ENCODE measurements at regions not wholly inside any gene's neighbourhood (a gene's known extent, or its start where the extent isn't known, plus 50 kb on each side); places are given as distances from the start of the nearest gene placed in this dataset.

DNA sequence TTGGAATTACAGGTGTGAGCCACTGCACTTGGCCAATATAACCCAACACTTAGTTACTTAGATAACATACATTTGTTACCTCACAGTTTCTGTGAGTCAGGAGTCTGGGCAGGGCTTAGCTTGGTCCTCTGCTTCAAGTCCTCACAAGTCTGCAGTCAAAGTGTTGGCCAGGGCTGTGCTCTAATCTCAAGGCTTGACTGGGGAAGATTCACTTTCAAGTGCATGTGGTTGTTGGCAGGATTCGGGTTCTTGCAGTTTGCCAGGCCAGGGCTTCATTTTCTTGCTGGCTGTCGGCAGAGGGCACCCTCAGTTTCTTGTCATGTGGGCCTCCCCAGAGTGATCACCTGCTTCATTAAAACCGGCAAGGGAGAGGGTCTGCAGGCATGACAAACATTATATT, 103.7 kb downstream of the SLC4A3 start:
- BruUV-seq (replicated peaks): no TSS peak
- 0% methylated on average over 3 of the region's 3 CpGs for WGBS (ENCODE audit: insufficient coverage, low coverage, missing lambda C conversion rate)

More for the DNA sequence above, 103.7 kb downstream of the SLC4A3 start:
- intact Hi-C loops (cut with micrococcal nuclease) (no loop called here), in situ Hi-C loops (cut with MboI) (no loop called here)
- Histone ChIP-seq H3K4me3 (no peak overlapping the region), H3K4me2 (ENCODE audit: insufficient read depth, low read length) (no peak overlapping the region), H3K27me3 (ENCODE audit: control insufficient read depth in 2 of 2, insufficient read depth in 2 of 2, low read length in 2 of 2) (no peaks in the 10 kb centered on the region; a peak in 1 of 5 replicates), H3K4me1 (replicated peaks in 1 of 2; ENCODE audit: control insufficient read depth in 2 of 2, insufficient read depth in 2 of 2, low read length in 2 of 2) (peaks cover 0 to 8% of the 10 kb centered on the region in 2 experiments; a peak in 3 of 5 replicates), H4K20me1 (replicated peaks; ENCODE audit: control insufficient read depth, insufficient read depth, low read length) (no peaks in the 10 kb centered on the region), H3K9ac (ENCODE audit: insufficient read depth in 1 of 2, low read depth in 2 of 2, low read length in 2 of 2) (no peak overlapping the region), H3K9me3 (replicated peaks; ENCODE audit: control insufficient read depth, insufficient read depth, low read depth, low read length) (no peaks in the 10 kb centered on the region), H3K27ac (ENCODE audit: extremely low read depth, low read depth, low read length) (no peak overlapping the region), H3K9me1 (ENCODE audit: control insufficient read depth, insufficient read depth, low read length) (no peaks in the 10 kb centered on the region), H2AFZ (ENCODE audit: low read depth, low read length) (no peak overlapping the region), H3K36me3 (ENCODE audit: control insufficient read depth, insufficient read depth, low read length) (no peaks in the 10 kb centered on the region), H3K79me2 (ENCODE audit: control insufficient read depth, insufficient read depth, low read length) (no peaks in the 10 kb centered on the region)
- ATAC-seq (no peak), DNase-seq (ENCODE audit: extremely low read depth in 1 of 4, low spot score in 3 of 4) (no peak), FAIRE-seq (no peak)
- ChIA-PET POLR2A (no interaction called here), CTCF (ENCODE audit: low intra/inter-chr PET ratio) (interaction anchor here (0.6 kb wide), 1 partner anchor 1842 kb away, joined by 4 read pairs; no protein-coding TSS in a partner anchor)
- TF ChIP-seq TCFL5 (CRISPR knock-in tag; conservative IDR thresholded peaks at IDR 0.05): no peak
- TF ChIP-seq SMARCA5 (IDR thresholded peaks at IDR 0.05): no peak
- TF ChIP-seq SNRNP70 (optimal IDR thresholded peaks at IDR 0.05; ENCODE audit: low read depth, low read length): no peak
- TF ChIP-seq, protein P1, sequence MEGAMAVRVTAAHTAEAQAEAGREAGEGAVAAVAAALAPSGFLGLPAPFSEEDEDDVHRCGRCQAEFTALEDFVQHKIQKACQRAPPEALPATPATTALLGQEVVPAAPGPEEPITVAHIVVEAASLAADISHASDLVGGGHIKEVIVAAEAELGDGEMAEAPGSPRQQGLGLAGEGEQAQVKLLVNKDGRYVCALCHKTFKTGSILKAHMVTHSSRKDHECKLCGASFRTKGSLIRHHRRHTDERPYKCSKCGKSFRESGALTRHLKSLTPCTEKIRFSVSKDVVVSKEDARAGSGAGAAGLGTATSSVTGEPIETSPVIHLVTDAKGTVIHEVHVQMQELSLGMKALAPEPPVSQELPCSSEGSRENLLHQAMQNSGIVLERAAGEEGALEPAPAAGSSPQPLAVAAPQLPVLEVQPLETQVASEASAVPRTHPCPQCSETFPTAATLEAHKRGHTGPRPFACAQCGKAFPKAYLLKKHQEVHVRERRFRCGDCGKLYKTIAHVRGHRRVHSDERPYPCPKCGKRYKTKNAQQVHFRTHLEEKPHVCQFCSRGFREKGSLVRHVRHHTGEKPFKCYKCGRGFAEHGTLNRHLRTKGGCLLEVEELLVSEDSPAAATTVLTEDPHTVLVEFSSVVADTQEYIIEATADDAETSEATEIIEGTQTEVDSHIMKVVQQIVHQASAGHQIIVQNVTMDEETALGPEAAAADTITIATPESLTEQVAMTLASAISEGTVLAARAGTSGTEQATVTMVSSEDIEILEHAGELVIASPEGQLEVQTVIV (CRISPR knock-in tag; IDR thresholded peaks at IDR 0.05; ENCODE audit: borderline replicate concordance): no peak
- no peak for TF ChIP-seq NFIX (CRISPR knock-in tag; IDR thresholded peaks at IDR 0.05; ENCODE audit: low read depth)
- no peak for TF ChIP-seq PCBP2 (IDR thresholded peaks at IDR 0.05; ENCODE audit: low read depth, low read length, poor library complexity, severe bottlenecking)
- TF ChIP-seq, protein P2, sequence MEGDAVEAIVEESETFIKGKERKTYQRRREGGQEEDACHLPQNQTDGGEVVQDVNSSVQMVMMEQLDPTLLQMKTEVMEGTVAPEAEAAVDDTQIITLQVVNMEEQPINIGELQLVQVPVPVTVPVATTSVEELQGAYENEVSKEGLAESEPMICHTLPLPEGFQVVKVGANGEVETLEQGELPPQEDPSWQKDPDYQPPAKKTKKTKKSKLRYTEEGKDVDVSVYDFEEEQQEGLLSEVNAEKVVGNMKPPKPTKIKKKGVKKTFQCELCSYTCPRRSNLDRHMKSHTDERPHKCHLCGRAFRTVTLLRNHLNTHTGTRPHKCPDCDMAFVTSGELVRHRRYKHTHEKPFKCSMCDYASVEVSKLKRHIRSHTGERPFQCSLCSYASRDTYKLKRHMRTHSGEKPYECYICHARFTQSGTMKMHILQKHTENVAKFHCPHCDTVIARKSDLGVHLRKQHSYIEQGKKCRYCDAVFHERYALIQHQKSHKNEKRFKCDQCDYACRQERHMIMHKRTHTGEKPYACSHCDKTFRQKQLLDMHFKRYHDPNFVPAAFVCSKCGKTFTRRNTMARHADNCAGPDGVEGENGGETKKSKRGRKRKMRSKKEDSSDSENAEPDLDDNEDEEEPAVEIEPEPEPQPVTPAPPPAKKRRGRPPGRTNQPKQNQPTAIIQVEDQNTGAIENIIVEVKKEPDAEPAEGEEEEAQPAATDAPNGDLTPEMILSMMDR (IDR thresholded peaks at IDR 0.05 in 2 of 3, conservative IDR thresholded peaks at IDR 0.05 in 1 of 3; ENCODE audit: insufficient read depth in 2 of 3, low read depth in 1 of 3, low read length in 3 of 3): peak in 1 of 3 experiments; percentile 12; a peak in 1 of 6 replicates

Data from K562 (cell line).